ENCODE measurements at regions not wholly inside any gene's neighbourhood (a gene's known extent, or its start where the extent isn't known, plus 50 kb on each side); places are given as distances from the start of the nearest gene placed in this dataset.
"Not testable (repeated sequence)": the region's sequence is repeated elsewhere in the genome, so short reads cannot be mapped to it uniquely, and the experiment has no call there.

DNA sequence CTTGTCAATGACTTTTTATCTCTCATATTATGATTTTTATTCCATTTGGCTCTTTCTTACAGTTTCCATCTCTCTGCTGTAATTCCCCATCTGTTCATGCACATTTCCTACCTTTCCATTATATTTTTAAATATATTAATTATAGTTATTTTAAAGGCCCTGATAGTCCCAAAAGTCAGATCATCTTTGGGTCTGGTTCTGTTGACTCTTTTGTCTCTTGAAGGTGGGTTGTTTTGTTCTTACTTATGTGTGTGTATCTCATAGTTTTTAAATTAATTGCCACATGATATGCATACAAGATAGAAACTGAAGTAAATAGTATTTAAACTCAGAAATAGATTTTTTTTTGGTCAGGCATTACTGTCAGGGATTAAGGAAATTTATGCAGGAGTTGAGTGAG, 178.0 kb upstream of the AJAP1 start:
- DNase-seq (ENCODE audit: low read depth in 2 of 2) = no peak

DNA sequence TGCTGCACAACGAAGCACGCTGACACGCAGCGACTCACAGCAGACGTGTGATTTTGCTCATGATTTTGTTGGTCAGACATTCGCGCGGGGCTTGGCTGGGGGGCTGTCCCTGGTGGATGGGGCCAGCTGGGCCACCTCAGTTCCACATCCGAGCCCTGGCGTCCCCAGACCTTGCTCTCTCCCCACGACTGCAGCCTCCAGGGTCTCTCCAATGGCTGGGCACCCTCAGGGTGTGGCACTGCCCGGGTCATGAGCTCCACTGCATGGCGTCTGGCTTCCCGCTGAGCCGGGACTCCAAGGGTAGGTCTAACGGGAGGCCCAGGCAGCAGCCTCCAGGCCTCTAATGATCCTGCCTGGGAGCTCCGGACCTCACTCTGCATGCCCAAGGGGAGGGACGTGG, 173.0 kb upstream of the AJAP1 start:
- no peak for DNase-seq (ENCODE audit: low read depth in 2 of 2)

DNA sequence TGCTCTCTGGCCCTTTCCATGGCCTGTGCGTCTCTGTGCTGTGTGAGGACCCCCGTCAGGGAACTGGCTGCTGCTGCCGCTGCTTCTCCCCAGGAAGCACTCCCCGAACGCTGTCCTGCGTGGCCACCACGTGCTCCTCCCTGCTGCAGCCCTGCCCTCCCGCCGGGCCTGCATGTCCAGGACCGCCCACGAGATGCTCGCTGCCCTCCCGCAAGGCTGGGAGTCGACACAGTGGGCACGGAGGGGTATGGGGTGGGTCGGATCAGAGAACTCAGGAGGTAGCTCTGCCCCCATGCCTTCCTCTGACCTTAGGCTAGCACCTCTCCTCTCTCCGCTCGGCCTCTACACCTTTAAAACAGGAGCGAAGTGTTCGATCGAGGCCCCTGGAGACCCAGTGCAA, 171.9 kb upstream of the AJAP1 start:
- DNase-seq (ENCODE audit: low read depth in 2 of 2) = no peak

DNA sequence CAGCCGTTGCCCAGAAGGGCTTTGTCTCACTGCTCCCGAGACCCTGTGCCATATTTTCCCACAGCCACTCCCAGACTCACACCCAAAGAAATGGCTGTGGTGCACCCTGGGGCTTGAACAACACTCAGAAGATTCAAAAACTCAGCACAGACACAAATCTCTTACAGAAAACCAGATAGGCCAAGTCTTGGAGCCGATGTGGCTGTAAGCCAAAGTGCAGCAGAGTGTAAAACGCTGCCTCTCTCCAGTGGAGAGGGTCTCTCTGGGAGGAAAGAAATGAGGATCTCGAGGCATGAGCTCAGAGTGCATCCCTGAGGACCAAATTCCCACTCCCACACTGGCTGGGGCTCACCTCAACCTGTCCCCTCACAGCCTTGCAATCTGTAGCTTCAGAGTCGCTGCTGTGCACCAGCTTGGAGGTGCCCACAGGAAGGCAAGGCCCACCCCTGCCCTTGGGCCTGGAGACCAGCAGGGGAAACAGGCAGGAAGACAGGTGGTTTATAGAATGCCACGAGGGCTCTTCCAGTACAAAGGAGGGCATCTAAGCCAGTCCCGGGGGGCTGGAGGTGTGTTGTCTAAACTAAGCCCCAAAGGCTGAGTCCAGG, 171.3 kb upstream of the AJAP1 start:
- DNase-seq (ENCODE audit: low read depth in 2 of 2) = no peak

DNA sequence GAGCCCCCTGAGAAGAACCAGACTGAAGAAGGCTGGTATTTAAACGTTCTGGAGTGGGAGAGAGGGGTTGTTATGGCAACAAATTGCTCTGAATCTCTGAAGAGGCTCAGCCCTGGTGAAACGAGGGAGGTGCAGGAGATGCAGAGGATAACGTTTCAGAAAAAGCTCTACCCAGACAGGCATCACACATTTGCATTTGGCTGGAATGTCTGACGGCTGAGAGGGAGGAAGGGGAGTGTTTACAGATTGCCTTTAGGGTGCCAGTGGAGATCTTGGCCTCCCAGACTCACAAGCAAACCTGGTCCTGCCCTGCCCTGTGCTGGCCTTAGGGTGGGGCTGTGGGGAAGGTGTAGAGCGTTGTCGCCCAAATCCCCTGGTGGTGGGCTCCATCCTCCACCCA, 169.0 kb upstream of the AJAP1 start:
- DNase-seq (ENCODE audit: low read depth in 2 of 2) = no peak

DNA sequence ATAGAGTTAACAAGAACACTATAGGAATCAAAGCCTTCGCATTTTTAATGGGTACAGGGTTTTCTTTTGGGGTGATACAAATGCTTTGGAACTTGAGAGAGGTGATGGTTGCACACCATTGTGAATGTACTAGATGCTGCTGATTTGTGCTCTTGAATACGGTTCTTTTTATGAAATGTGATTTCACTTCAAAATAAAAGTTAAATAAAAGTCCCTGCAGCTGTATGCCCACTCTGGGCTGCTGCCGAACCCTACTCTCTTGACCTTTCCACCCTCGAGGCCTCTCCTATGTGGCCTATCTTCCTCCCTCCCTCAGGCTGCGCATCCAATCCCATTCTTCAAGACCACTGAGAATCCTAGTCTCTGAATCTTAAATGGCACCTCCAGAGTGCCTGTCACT, 168.5 kb upstream of the AJAP1 start:
- DNase-seq (ENCODE audit: low read depth in 2 of 2) = no peak

DNA sequence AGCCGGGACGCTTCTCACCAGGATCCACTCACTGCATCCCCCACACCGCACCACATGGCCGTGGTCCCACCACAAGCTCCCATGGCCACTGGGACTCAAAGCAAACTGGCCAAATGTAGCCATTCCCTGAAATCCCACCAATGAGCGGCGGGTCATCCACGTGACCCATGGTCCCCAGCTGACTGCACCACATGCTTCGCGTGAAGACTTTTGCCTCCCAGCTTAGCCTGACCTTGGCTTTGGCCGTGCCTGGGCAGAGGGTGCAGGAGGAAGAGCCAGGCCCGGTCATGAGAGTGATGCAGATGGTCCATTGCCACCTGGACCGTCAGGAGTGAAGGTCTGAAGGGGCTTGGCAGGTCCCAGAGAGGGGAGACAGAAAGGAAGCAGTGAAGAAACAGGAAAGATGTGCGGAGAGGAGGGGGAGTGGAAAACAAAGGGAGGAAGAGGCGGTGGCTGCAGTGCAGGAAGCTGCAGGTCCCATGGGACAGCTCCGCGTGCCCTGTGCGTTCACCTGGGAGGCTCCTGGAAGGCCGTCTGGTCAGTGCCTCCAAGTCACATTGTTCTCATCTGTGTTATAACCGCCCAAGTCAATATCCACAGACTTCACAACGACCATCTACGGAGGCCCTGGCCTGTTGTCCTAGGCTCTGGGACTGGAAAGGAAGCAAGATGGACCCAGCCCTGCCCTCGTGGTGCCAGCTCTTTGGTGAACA, 167.8 kb upstream of the AJAP1 start:
- DNase-seq (ENCODE audit: low read depth in 2 of 2) = no peak

DNA sequence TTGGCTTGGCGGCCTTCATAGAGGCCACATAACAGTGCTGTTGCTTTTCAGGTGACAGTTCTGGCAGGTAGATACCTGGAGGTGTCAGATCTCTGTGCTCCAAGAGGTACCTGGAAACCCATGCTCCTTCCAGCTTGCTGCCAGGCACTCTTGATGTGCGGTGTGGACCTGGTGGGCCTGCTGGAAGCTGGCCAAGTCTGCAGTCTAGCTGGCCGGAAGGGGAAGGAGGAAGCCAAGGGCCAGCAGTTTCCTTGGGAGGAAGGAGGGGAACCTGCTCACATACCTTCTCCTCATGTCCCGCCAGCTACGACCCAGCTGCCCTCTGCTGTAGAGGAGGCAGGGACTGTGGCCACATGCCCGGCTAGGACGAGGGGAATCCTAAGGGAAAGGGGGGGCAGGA, 166.4 kb upstream of the AJAP1 start:
- DNase-seq (ENCODE audit: low read depth in 2 of 2) = no peak

DNA sequence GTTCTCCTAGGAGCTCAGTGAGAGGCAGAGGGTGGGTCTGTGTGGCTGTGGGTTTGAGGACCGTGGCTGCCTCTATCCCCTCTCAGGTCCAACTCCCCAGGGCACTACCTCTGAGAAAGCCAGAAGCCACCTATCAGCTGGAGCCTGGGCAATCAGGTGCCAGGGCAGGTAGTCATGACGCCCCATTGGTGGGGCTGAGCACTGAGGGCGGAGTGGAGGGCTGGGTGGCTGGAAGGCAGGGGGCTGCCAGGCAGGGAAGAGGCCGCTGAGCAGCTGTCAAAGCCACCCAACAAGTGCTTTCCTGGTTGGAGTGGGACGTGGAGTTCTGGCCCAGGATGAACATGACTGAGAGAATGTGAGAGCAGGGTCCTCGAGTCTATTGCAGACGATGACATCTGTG, 164.9 kb upstream of the AJAP1 start:
- DNase-seq (ENCODE audit: low read depth in 2 of 2) = no peak

DNA sequence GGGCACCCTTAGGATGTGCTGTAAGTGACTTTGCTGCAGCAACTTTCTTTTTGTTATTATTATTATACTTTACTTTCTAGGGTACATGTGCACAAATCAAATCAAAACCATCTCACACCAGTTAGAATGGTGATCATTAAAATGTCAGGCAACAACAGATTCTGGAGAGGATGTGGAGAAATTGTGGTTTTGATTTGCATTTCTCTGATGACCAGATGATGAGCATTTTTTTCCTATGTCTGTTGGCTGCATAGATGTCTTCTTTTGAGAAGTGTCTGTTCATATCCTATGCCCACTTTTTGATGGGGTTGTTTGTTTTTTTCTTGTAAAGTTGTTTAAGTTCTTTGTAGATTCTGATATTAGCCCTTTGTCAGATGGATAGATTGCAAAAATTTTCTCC, 164.4 kb upstream of the AJAP1 start:
- DNase-seq (ENCODE audit: low read depth in 2 of 2) = not testable (repeated sequence)

DNA sequence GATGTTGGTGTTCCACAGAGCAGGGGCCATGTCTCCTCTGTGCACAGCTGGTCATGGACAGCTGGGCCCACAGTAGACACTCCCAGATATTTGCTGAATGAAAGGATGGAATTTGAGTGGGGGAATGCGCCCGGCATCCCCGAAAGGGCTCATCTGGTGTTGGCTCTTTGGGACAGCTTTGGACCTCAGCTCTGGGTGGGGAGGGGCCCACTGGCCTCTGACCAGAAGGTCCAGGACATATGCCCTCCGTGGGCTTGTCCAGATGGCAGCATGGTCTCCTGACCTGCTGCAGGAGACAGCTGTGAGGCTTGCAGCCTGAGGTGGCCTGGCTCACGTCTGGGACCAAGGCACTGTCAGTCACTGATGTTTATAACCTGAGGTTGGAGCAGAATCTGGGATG, 160.4 kb upstream of the AJAP1 start:
- no peak for DNase-seq (ENCODE audit: low read depth in 2 of 2)

DNA sequence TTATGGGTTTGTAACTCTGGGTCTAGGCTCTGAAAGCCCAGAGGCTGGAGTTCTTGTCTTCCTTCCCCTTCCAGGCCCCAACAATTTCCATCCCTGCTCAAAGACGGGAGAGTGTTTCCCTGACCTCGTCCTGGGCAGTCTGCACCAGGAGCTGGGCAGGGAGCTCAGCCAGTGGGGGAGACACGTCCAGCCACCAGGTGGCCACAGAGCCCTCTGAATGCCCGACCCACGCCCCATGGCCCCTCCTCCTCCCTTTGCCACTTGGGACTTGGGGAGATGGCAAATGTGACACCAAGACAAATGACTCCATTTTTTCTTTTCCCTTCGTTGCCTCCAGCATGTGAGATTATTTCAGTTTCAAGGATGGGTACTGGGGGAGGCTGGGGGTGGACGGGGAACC, 159.9 kb upstream of the AJAP1 start:
- DNase-seq (ENCODE audit: low read depth in 2 of 2) = no peak

DNA sequence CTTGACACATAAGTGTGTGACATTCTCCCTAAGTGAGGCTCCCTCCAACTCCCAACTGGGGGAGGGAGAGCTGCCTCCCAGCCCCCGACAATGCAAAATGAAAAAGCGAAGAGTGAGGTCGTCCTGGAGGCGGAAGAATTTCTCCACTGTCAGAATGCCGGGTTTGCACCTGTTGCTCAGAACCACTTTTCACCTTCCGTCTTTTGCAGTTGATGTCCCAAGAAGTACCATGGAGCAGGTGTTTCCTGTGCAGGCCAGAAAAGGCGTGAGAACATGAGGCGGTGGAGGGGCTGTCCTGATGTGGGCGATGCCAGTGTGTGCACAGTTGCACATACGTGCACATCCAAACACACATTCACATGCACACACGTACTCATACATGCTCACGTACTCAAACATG, 158.6 kb upstream of the AJAP1 start:
- DNase-seq (ENCODE audit: low read depth in 2 of 2) = no peak

DNA sequence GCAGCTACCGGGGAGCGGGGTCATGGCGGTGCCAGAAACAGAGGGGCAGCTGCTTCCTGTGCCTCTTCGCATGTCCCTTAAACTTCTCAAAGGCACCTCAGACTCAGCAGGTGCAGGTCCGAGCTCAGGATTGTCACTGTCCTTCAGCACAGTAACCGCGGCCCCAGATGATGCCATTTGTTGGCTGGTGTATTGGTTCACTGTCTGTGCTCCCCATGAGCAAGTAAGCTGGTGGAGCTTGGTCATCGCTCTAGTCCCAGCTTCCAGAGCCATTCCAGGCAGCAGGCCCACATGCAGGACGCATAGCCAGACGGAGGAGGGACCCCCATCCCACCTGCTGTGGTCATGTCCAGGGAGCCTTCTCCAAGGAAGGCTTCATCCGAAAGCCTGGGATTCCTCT, 154.0 kb upstream of the AJAP1 start:
- no peak for DNase-seq (ENCODE audit: low read depth in 2 of 2)

DNA sequence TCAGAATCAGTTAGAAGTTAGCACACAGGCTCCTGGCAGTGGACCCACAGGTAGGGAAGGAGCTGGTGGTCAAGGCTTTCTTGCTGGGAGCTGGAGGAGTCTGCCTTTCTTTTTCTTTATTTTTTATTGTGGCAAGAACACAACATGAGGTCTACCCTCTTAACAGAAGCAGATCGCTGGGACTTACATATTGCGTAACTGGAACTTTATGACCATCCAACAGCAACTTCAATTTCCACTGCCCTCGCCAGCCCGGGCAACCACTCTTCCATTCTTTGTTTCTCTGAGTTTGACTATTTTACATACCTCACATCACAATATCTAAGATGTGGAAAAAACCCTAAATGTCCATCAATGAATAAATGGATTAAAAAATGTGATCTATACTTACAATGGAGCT, 147.8 kb upstream of the AJAP1 start:
- DNase-seq (ENCODE audit: low read depth in 2 of 2) = no peak

DNA sequence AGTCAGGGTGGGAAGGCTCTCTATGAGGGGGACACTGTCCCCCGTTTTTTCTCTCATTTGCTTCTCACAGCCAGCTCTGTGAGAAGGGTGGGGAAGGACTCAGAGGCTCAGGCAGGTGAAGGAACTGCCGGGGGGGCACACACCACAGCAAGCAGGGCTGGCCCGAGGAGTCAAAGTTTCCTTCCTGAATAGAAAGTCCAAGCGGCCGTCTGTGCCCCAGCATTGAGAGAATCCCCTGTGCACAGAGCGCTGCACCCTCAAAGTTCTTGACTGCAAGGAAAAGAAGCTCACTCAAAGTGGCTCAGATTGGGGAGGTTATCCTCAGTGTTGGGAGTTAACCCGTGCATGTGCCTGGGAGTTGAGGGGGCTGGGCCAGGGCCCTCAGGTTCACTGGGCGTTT, 145.2 kb upstream of the AJAP1 start:
- no peak for DNase-seq (ENCODE audit: low read depth in 2 of 2)

DNA sequence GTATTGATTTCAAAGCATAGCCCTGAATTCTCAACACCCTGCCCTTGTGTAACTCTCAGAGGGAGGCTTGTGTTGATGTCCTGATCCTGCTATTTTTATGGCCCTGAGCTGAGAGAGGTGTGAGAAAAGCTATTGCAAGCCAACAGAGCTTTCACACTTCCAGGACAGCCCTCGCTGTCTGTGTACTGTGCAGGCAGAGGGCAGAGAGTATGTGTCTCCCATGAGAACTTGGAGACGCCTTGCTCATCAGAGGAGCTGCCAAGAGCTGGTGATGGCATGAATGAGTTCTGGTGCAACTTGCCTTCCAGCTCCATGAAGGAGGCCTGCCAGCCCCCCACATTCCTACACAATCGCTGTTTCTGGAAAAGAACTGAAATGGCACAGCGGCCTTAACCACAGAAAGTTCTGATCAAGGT, 144.1 kb upstream of the AJAP1 start:
- DNase-seq (ENCODE audit: low read depth in 2 of 2) = no peak

DNA sequence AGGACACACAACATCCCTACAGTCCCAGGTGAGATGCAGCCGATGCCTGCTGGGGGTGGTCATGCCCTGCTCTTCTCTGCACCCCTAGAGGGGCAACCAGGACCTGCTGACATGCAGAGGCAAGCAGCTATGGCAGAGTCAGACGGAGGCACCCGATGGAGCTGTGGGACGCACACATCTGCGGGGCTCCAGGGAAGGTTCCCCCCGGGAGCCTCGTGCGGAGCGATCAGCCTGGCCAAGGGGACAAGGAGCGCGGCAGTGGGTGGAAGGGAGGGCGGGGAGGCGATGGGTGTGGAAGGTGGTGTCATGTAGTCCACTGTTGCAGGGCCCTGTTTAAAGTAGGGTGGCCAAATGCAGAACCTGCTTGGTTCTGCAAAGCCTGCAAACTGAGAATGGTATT, 143.0 kb upstream of the AJAP1 start:
- no peak for DNase-seq (ENCODE audit: low read depth in 2 of 2)

DNA sequence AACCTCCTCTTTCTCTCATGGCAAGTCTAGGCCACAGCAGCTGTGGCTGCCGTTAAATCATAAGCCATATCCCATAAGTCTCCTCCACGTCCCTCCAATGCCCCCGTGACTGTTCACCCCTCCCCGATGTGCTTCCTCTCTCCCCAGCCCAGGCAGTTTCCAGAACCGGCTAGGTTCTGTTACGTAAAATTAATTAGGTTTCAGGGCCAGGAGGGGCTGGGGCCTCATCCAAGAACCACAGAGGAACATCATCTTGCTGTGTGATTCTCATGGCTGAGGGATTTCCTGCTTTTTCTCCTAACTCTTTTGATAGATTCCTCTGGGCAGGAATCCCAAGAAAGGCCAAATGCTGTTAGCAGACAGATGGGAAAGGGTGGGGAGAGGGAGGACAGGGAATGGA, 141.8 kb upstream of the AJAP1 start:
- DNase-seq (ENCODE audit: low read depth in 2 of 2) = no peak

DNA sequence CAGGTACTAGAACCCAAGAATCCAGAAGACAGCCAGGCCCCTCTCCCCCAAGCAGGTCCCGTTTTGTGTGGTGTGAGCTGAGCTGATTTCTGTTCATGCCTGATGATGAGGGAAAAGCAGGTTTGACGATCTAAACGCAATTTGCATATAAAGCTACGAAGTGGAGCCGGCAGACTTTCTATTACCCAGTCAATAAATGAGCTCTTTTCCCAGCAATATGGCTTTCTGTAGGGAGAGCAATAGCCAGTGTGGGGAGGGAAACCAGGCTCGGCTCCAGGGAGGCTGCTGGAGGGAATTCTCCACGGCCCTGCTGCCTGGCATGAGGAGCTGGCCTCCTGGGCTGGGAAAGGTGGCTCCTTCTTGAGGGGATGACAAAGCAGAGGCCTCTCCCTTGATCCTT, 140.7 kb upstream of the AJAP1 start:
- no peak for DNase-seq (ENCODE audit: low read depth in 2 of 2)

DNA sequence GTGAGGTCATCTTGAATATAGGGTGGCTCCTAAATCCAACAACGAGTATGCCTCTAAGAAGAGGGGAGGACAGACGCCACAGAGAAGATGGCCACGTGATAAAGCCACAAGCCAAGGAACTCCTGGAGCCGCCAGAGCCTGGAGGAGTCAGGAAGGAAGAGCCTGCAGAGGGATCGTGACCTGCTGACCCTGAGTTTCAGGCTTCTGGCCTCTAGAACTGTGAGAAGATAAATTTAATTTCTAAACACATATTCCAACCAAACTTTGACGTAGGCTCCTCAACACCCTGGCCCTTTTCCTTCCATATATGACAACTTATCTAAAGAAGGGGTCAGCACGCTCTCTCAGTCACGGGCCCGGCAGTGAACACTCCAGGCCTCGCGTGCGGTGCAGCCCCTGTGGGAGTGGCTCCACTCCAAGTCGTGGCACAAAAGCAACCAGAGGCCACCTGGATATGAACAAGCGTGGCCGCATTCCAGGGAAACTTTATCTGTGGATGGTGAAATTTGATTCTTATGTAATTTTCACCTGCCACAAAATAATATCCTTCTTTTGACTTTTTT, 138.6 kb upstream of the AJAP1 start:
- no peak for DNase-seq (ENCODE audit: low read depth in 2 of 2)

DNA sequence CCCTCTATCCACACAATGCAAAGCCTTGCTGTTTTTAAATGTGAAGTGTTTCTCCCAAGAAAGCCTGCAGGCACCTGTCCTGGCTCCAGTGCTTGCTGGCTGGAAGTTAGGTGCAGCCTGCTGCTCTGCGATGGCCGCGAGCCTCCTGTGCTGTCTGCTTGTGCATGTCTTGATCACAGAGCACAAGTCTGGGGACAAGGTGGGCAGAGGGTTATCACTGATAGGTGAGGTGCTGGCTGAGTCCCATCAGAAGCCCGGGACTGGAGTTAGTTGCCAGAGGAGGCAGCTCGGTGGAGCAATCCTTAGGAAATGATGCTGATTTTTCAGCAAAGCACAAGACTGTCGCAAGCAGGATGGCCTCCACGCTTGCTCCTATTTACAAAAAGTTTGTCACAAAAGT, 137.8 kb upstream of the AJAP1 start:
- no peak for DNase-seq (ENCODE audit: low read depth in 2 of 2)

DNA sequence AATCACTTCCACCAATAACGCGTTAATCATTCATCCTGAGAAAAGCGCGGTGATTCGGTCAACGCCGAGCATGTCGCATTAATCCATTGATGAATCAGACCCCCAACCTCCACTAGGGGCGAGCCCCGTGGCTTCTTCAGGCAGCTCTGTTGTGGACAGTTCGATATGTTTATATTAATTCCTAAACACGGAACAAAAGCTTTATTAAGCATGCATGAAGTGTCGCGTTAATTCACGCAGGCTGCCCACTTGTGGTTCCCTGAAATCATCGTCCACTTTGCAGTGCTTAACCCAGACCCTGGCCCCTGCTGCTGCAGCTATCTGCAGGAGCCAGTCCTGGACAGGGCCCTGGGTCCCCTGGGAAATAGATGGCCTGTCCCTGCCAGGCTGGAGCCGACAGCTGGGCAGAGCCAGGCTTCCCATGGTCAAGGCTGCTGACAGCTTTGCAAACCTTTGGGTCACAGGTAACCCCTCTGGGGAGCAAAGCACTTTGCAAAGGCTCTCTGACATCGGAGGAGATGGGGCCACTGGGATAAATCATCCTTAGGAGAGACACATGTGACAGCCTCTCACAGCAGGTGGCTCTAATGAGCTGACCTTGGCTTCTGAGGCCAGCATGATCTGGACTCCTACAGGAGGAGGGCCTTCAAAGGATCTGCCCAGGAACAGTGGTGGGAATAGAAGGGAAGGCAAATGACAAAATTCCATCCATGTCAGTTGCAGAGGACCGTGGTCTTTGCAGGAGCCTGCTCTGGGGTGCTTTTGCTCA, 137.0 kb upstream of the AJAP1 start:
- DNase-seq (ENCODE audit: low read depth in 2 of 2) = no peak
